ENCODE measurements at regions not wholly inside any gene's neighbourhood (a gene's known extent, or its start where the extent isn't known, plus 50 kb on each side); places are given as distances from the start of the nearest gene placed in this dataset.
"Not testable (repeated sequence)": the region's sequence is repeated elsewhere in the genome, so short reads cannot be mapped to it uniquely, and the experiment has no call there.

- no peak for DNase-seq
Observed at GRCh38 chr13:76829572-76830327, 56.5 kb downstream of the KCTD12 start.

- no peak for DNase-seq
Observed at GRCh38 chr13:76828316-76828741, 57.9 kb downstream of the KCTD12 start.

- no peak for DNase-seq
Observed at GRCh38 chr13:76826527-76826926, 59.7 kb downstream of the KCTD12 start.

- DNase-seq: no peak
Observed at GRCh38 chr13:76825430-76825829, 60.8 kb downstream of the KCTD12 start.

GRCh38 chr13:76823969-76824368 is 62.2 kb downstream of the KCTD12 start:
- no peak for DNase-seq

GRCh38 chr13:76822698-76823267 is 63.4 kb downstream of the KCTD12 start:
- DNase-seq: no peak

- DNase-seq: not testable (repeated sequence)
Observed at GRCh38 chr13:76821222-76821621, 65.0 kb downstream of the KCTD12 start.

- DNase-seq: no peak
Observed at GRCh38 chr13:76820759-76821158, 65.4 kb downstream of the KCTD12 start.

- DNase-seq: no peak
Observed at GRCh38 chr13:76816394-76816793, 69.8 kb downstream of the KCTD12 start.

- DNase-seq: no peak
Observed at GRCh38 chr13:76815344-76815743, 70.9 kb downstream of the KCTD12 start.

- no peak for DNase-seq
Observed at GRCh38 chr13:76813891-76814290, 72.3 kb downstream of the KCTD12 start.

- no peak for DNase-seq
Observed at GRCh38 chr13:76813000-76813691, 73.1 kb downstream of the KCTD12 start.

GRCh38 chr13:76812206-76812897 is 73.9 kb downstream of the KCTD12 start:
- no peak for DNase-seq

- DNase-seq: no peak
Observed at GRCh38 chr13:76809389-76809788, 76.8 kb downstream of the KCTD12 start.

GRCh38 chr13:76808927-76809326 is 77.3 kb downstream of the KCTD12 start:
- no peak for DNase-seq

GRCh38 chr13:76804801-76805200 is 81.4 kb downstream of the KCTD12 start:
- no peak for DNase-seq

GRCh38 chr13:76803831-76804230 is 82.4 kb downstream of the KCTD12 start:
- no peak for DNase-seq

- no peak for DNase-seq
Observed at GRCh38 chr13:76800943-76801342, 85.3 kb downstream of the KCTD12 start.

- peak; percentile 84 for DNase-seq
Observed at GRCh38 chr13:76799696-76800095, 86.5 kb downstream of the KCTD12 start.

- peak; percentile 13 for DNase-seq
Observed at GRCh38 chr13:76798037-76798436, 88.2 kb downstream of the KCTD12 start.

GRCh38 chr13:76797361-76797760 is 88.8 kb downstream of the KCTD12 start:
- DNase-seq: no peak

- no peak for DNase-seq
Observed at GRCh38 chr13:76796851-76797250, 89.4 kb downstream of the KCTD12 start.
